Stimulated activated CD4-positive, alpha-beta T cell treated with anti-CD3 and anti-CD28 coated beads, Interleukin-4, amount 100 ng/mL, for 24 hours (primary cell): ENCODE measurements at regions not wholly inside any gene's neighbourhood (a gene's known extent, or its start where the extent isn't known, plus 50 kb on each side); places are given as distances from the start of the nearest gene placed in this dataset.
A peak's percentile ranks its signal among the peaks of the same experiment; 100 is the strongest.
"Not testable (repeated sequence)": the region's sequence is repeated elsewhere in the genome, so short reads cannot be mapped to it uniquely, and the experiment has no call there.

Experiments used
- DNase-seq: peaks from one replicate; pipeline ENCODE4 v3.0.0-alpha.2; 2020

- DNase-seq, result no peak
These were observed 100.7 kb upstream of the PODXL start for GRCh38 chr7:131656980-131657723.

GRCh38 chr7:131655866-131656265 is 99.4 kb upstream of the PODXL start:
- no peak for DNase-seq

- DNase-seq, result no peak
These were observed 99.0 kb upstream of the PODXL start for GRCh38 chr7:131655447-131655846.

GRCh38 chr7:131654668-131655326 is 98.4 kb upstream of the PODXL start:
- peak; percentile 84 for DNase-seq

GRCh38 chr7:131654249-131654558 is 97.8 kb upstream of the PODXL start:
- DNase-seq, result no peak

GRCh38 chr7:131653418-131654248 is 97.2 kb upstream of the PODXL start:
- DNase-seq, result no peak

GRCh38 chr7:131652934-131653333 is 96.5 kb upstream of the PODXL start:
- DNase-seq, result no peak

- no peak for DNase-seq
These were observed 95.8 kb upstream of the PODXL start for GRCh38 chr7:131652194-131652593.

GRCh38 chr7:131649879-131650278 is 93.5 kb upstream of the PODXL start:
- no peak for DNase-seq

- DNase-seq, result no peak
These were observed 92.6 kb upstream of the PODXL start for GRCh38 chr7:131649003-131649541.

- DNase-seq, result no peak
These were observed 92.1 kb upstream of the PODXL start for GRCh38 chr7:131648491-131648890.

GRCh38 chr7:131646203-131646602 is 89.8 kb upstream of the PODXL start:
- DNase-seq, result no peak

GRCh38 chr7:131642429-131642828 is 86.0 kb upstream of the PODXL start:
- DNase-seq, result no peak

GRCh38 chr7:131640686-131641085 is 84.3 kb upstream of the PODXL start:
- DNase-seq, result no peak

GRCh38 chr7:131638641-131639430 is 82.4 kb upstream of the PODXL start:
- no peak for DNase-seq

GRCh38 chr7:131637859-131638258 is 81.4 kb upstream of the PODXL start:
- DNase-seq, result no peak

GRCh38 chr7:131636092-131636491 is 79.7 kb upstream of the PODXL start:
- no peak for DNase-seq

- DNase-seq, result not testable (repeated sequence)
These were observed 77.8 kb upstream of the PODXL start for GRCh38 chr7:131634197-131634596.

GRCh38 chr7:131633342-131633843 is 77.0 kb upstream of the PODXL start:
- DNase-seq, result no peak

GRCh38 chr7:131630427-131630826 is 74.0 kb upstream of the PODXL start:
- DNase-seq, result no peak

- DNase-seq, result no peak
These were observed 72.9 kb upstream of the PODXL start for GRCh38 chr7:131629217-131629882.

GRCh38 chr7:131628634-131629033 is 72.2 kb upstream of the PODXL start:
- no peak for DNase-seq
